ENCODE measurements at regions not wholly inside any gene's neighbourhood (a gene's known extent, or its start where the extent isn't known, plus 50 kb on each side); places are given as distances from the start of the nearest gene placed in this dataset.
A peak's percentile ranks its signal among the peaks of the same experiment; 100 is the strongest.

GRCh38 chr6:169897601-169898358 is 146.4 kb downstream of the ERMARD start:
- DNase-seq: no peak

- DNase-seq: no peak
Observed at GRCh38 chr6:169896826-169897456, 145.5 kb downstream of the ERMARD start.

- DNase-seq: no peak
Observed at GRCh38 chr6:169895926-169896761, 144.7 kb downstream of the ERMARD start.

GRCh38 chr6:169895000-169895759 is 143.8 kb downstream of the ERMARD start:
- no peak for DNase-seq

GRCh38 chr6:169894377-169894960 is 143.0 kb downstream of the ERMARD start:
- no peak for DNase-seq

- no peak for DNase-seq
Observed at GRCh38 chr6:169893624-169894023, 142.2 kb downstream of the ERMARD start.

GRCh38 chr6:169891846-169892245 is 140.4 kb downstream of the ERMARD start:
- DNase-seq: no peak

GRCh38 chr6:169891421-169891820 is 140.0 kb downstream of the ERMARD start:
- DNase-seq: no peak

GRCh38 chr6:169890901-169891300 is 139.5 kb downstream of the ERMARD start:
- DNase-seq: no peak

- peak in 1 of 2 experiments; percentile 22 for DNase-seq
Observed at GRCh38 chr6:169890049-169890448, 138.6 kb downstream of the ERMARD start.

GRCh38 chr6:169887529-169888140 is 136.2 kb downstream of the ERMARD start:
- no peak for DNase-seq

- no peak for DNase-seq
Observed at GRCh38 chr6:169886631-169887227, 135.3 kb downstream of the ERMARD start.

- DNase-seq: no peak
Observed at GRCh38 chr6:169885831-169886230, 134.4 kb downstream of the ERMARD start.

GRCh38 chr6:169885131-169885530 is 133.7 kb downstream of the ERMARD start:
- no peak for DNase-seq

- DNase-seq: no peak
Observed at GRCh38 chr6:169884158-169884557, 132.7 kb downstream of the ERMARD start.

GRCh38 chr6:169883316-169883715 is 131.9 kb downstream of the ERMARD start:
- DNase-seq: no peak

- DNase-seq: no peak
Observed at GRCh38 chr6:169881976-169882375, 130.6 kb downstream of the ERMARD start.

- no peak for DNase-seq
Observed at GRCh38 chr6:169881398-169881797, 130.0 kb downstream of the ERMARD start.

- DNase-seq: no peak
Observed at GRCh38 chr6:169880516-169880915, 129.1 kb downstream of the ERMARD start.

GRCh38 chr6:169869301-169869700 is 117.9 kb downstream of the ERMARD start:
- no peak for DNase-seq

GRCh38 chr6:169868458-169868857 is 117.0 kb downstream of the ERMARD start:
- peak in 1 of 2 experiments; percentile 52 for DNase-seq

All from SHP77 (cell line).